ENCODE measurements at regions not wholly inside any gene's neighbourhood (a gene's known extent, or its start where the extent isn't known, plus 50 kb on each side); places are given as distances from the start of the nearest gene placed in this dataset.

- no peak overlapping the region for H2BK120ac ChIP-seq (ENCODE audit: low read depth, low read length)
- H3K4me3 ChIP-seq (ENCODE audit: low read length), result no peak overlapping the region
- H3K9ac ChIP-seq (ENCODE audit: low read length), result no peak overlapping the region
- no peak overlapping the region for H3K27ac ChIP-seq (ENCODE audit: low read depth, low read length)
- no peak overlapping the region for H2BK5ac ChIP-seq (ENCODE audit: low read length)
- no peak overlapping the region for H2BK15ac ChIP-seq (replicated peaks; ENCODE audit: low read depth)
- H3K56ac ChIP-seq (ENCODE audit: low read length), result no peak overlapping the region
- no peaks in the 10 kb centered on the region for H3K79me1 ChIP-seq (ENCODE audit: low read length)
- H3K23ac ChIP-seq (ENCODE audit: low read length), result no peak overlapping the region
- no peaks in the 10 kb centered on the region for H3K27me3 ChIP-seq (ENCODE audit: insufficient read depth, low read length, poor library complexity)
- H3K79me2 ChIP-seq (ENCODE audit: control insufficient read depth, insufficient read depth, low read length), result no peaks in the 10 kb centered on the region
- no CpG with 5 or more reads among the region's 3 CpGs for WGBS (ENCODE audit: extremely low coverage, insufficient coverage, low lambda C conversion rate)
- no peaks in the 10 kb centered on the region for H3K4me1 ChIP-seq (ENCODE audit: control insufficient read depth, low read depth, low read length)
- no peak overlapping the region for H3K4ac ChIP-seq (ENCODE audit: low read depth, low read length)
- H4K5ac ChIP-seq (ENCODE audit: low read length), result no peak overlapping the region
- no peak overlapping the region for H3K18ac ChIP-seq (ENCODE audit: low read length)
- no peak overlapping the region for H3K4me2 ChIP-seq (ENCODE audit: low read length)
- H4K8ac ChIP-seq (ENCODE audit: low read depth, low read length), result no peak overlapping the region
- no peaks in the 10 kb centered on the region for H3K36me3 ChIP-seq (ENCODE audit: control insufficient read depth, insufficient read depth, low read length)
- H2AK5ac ChIP-seq (ENCODE audit: low read length), result no peak overlapping the region
- DNase-seq, result no peak
Measured at GRCh38 chr6:125516644-125517043, 214.9 kb upstream of the HDDC2 start.

DNA sequence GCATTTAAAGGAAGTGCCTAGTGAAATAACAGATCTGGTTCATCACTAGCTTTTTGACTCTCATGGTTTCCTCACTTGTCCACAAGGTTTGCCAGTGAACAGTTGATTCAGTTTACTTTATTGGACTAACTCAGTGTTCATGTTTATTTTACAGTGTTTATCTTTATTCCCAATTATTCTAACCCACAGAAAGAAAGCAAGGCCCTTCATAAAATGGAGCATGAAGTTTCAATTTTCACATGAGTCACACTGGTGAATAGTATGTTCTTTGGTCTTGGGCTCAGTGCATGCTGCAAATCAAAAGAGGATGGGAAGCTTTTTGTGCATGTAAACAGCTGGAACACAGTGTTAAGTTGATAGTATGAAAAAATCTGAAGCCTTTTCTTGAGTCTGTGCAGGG, 217.6 kb upstream of the HDDC2 start:
- Histone ChIP-seq H3K4me2 (ENCODE audit: low read length) (no peak overlapping the region), H3K79me1 (ENCODE audit: low read length) (no peaks in the 10 kb centered on the region), H3K18ac (ENCODE audit: low read length) (no peak overlapping the region), H3K56ac (ENCODE audit: low read length) (no peak overlapping the region), H3K27ac (ENCODE audit: low read depth, low read length) (no peak overlapping the region), H3K4ac (ENCODE audit: low read depth, low read length) (no peak overlapping the region), H3K4me3 (ENCODE audit: low read length) (no peak overlapping the region), H2BK5ac (ENCODE audit: low read length) (no peak overlapping the region), H2BK15ac (replicated peaks; ENCODE audit: low read depth) (no peak overlapping the region), H3K23ac (ENCODE audit: low read length) (no peak overlapping the region), H3K4me1 (ENCODE audit: control insufficient read depth, low read depth, low read length) (no peaks in the 10 kb centered on the region), H2AK5ac (ENCODE audit: low read length) (no peak overlapping the region), H3K27me3 (ENCODE audit: insufficient read depth, low read length, poor library complexity) (no peaks in the 10 kb centered on the region), H3K36me3 (ENCODE audit: control insufficient read depth, insufficient read depth, low read length) (no peaks in the 10 kb centered on the region), H3K79me2 (ENCODE audit: control insufficient read depth, insufficient read depth, low read length) (no peaks in the 10 kb centered on the region), H4K5ac (ENCODE audit: low read length) (no peak overlapping the region), H3K9ac (ENCODE audit: low read length) (no peak overlapping the region), H2BK120ac (ENCODE audit: low read depth, low read length) (no peak overlapping the region), H4K8ac (ENCODE audit: low read depth, low read length) (no peak overlapping the region)
- no peak for DNase-seq

- Histone ChIP-seq H2AK5ac (ENCODE audit: low read length) (no peak overlapping the region), H3K27ac (ENCODE audit: low read depth, low read length) (no peak overlapping the region), H4K5ac (ENCODE audit: low read length) (no peak overlapping the region), H3K27me3 (ENCODE audit: insufficient read depth, low read length, poor library complexity) (no peaks in the 10 kb centered on the region), H2BK5ac (ENCODE audit: low read length) (no peak overlapping the region), H3K4me3 (ENCODE audit: low read length) (no peak overlapping the region), H3K4me2 (ENCODE audit: low read length) (no peak overlapping the region), H2BK120ac (ENCODE audit: low read depth, low read length) (no peak overlapping the region), H2BK15ac (replicated peaks; ENCODE audit: low read depth) (no peak overlapping the region), H3K18ac (ENCODE audit: low read length) (no peak overlapping the region), H3K56ac (ENCODE audit: low read length) (no peak overlapping the region), H3K4ac (ENCODE audit: low read depth, low read length) (no peak overlapping the region), H3K9ac (ENCODE audit: low read length) (no peak overlapping the region), H4K8ac (ENCODE audit: low read depth, low read length) (no peak overlapping the region), H3K23ac (ENCODE audit: low read length) (no peak overlapping the region), H3K79me1 (ENCODE audit: low read length) (no peaks in the 10 kb centered on the region), H3K4me1 (ENCODE audit: control insufficient read depth, low read depth, low read length) (peaks cover 13% of the 10 kb centered on the region), H3K79me2 (ENCODE audit: control insufficient read depth, insufficient read depth, low read length) (no peaks in the 10 kb centered on the region), H3K36me3 (ENCODE audit: control insufficient read depth, insufficient read depth, low read length) (no peaks in the 10 kb centered on the region)
- WGBS (ENCODE audit: extremely low coverage, insufficient coverage, low lambda C conversion rate), result no CpG with 5 or more reads among the region's 2 CpGs
- DNase-seq, result no peak
Measured at GRCh38 chr6:125524356-125524755, 222.6 kb upstream of the HDDC2 start.

GRCh38 chr6:125526007-125526720, 223.3 kb upstream of the HEY2 start:
- no peaks in the 10 kb centered on the region for H3K79me2 ChIP-seq (ENCODE audit: control insufficient read depth, insufficient read depth, low read length)
- peak overlapping the region; percentile 64 for H2BK15ac ChIP-seq (replicated peaks; ENCODE audit: low read depth)
- no peak overlapping the region for H3K18ac ChIP-seq (ENCODE audit: low read length)
- H2BK5ac ChIP-seq (ENCODE audit: low read length), result no peak overlapping the region
- H4K5ac ChIP-seq (ENCODE audit: low read length), result no peak overlapping the region
- H3K4me2 ChIP-seq (ENCODE audit: low read length), result no peak overlapping the region
- no peak overlapping the region for H2BK120ac ChIP-seq (ENCODE audit: low read depth, low read length)
- H3K27ac ChIP-seq (ENCODE audit: low read depth, low read length), result no peak overlapping the region
- H3K4me1 ChIP-seq (ENCODE audit: control insufficient read depth, low read depth, low read length), result peaks cover 13% of the 10 kb centered on the region
- no peak overlapping the region for H2AK5ac ChIP-seq (ENCODE audit: low read length)
- no peak overlapping the region for H3K56ac ChIP-seq (ENCODE audit: low read length)
- no peaks in the 10 kb centered on the region for H3K79me1 ChIP-seq (ENCODE audit: low read length)
- no CpG with 5 or more reads among the region's 1 CpG for WGBS (ENCODE audit: extremely low coverage, insufficient coverage, low lambda C conversion rate)
- DNase-seq, result no peak
- no peak overlapping the region for H4K8ac ChIP-seq (ENCODE audit: low read depth, low read length)
- no peak overlapping the region for H3K9ac ChIP-seq (ENCODE audit: low read length)
- no peaks in the 10 kb centered on the region for H3K27me3 ChIP-seq (ENCODE audit: insufficient read depth, low read length, poor library complexity)
- no peak overlapping the region for H3K23ac ChIP-seq (ENCODE audit: low read length)
- no peaks in the 10 kb centered on the region for H3K36me3 ChIP-seq (ENCODE audit: control insufficient read depth, insufficient read depth, low read length)
- H3K4me3 ChIP-seq (ENCODE audit: low read length), result no peak overlapping the region
- H3K4ac ChIP-seq (ENCODE audit: low read depth, low read length), result no peak overlapping the region

DNA sequence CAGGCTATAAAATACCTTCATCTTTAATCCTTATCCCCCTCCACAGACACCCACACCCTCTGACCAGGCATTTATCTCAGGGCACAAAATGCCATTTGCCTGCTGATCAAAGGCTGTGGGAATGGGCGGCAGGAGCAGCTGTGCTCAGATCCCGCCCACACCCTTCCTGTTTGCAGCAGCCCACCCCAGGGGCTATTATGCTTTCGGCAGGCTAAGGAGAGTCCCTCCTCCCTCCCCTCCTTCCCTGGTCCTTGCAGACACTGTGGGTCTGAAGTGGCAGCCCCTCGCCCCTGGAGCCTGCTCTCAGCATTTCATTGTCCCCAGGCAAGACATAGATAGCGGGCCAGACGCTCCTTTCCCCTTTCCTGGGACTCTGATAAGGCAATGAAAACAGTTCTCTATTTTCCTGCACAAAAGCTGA, 220.8 kb upstream of the HEY2 start:
- H4K8ac ChIP-seq (ENCODE audit: low read depth, low read length), result no peak overlapping the region
- no peak overlapping the region for H3K4me3 ChIP-seq (ENCODE audit: low read length)
- H3K27ac ChIP-seq (ENCODE audit: low read depth, low read length), result peak overlapping the region; percentile 20
- no peak overlapping the region for H2AK5ac ChIP-seq (ENCODE audit: low read length)
- no CpG with 5 or more reads among the region's 6 CpGs for WGBS (ENCODE audit: extremely low coverage, insufficient coverage, low lambda C conversion rate)
- H3K36me3 ChIP-seq (ENCODE audit: control insufficient read depth, insufficient read depth, low read length), result no peaks in the 10 kb centered on the region
- H3K4me2 ChIP-seq (ENCODE audit: low read length), result no peak overlapping the region
- no peak overlapping the region for H2BK120ac ChIP-seq (ENCODE audit: low read depth, low read length)
- H3K4me1 ChIP-seq (ENCODE audit: control insufficient read depth, low read depth, low read length), result peaks cover 14% of the 10 kb centered on the region
- H2BK15ac ChIP-seq (replicated peaks; ENCODE audit: low read depth), result no peak overlapping the region
- no peak overlapping the region for H3K4ac ChIP-seq (ENCODE audit: low read depth, low read length)
- peak; percentile 97 for DNase-seq
- peak overlapping the region; percentile 10 for H3K9ac ChIP-seq (ENCODE audit: low read length)
- H3K79me1 ChIP-seq (ENCODE audit: low read length), result no peaks in the 10 kb centered on the region
- H2BK5ac ChIP-seq (ENCODE audit: low read length), result peak overlapping the region; percentile 80
- no peak overlapping the region for H3K23ac ChIP-seq (ENCODE audit: low read length)
- H4K5ac ChIP-seq (ENCODE audit: low read length), result peak overlapping the region; percentile 17
- no peak overlapping the region for H3K18ac ChIP-seq (ENCODE audit: low read length)
- H3K79me2 ChIP-seq (ENCODE audit: control insufficient read depth, insufficient read depth, low read length), result no peaks in the 10 kb centered on the region
- peak overlapping the region; percentile 66 for H3K56ac ChIP-seq (ENCODE audit: low read length)
- H3K27me3 ChIP-seq (ENCODE audit: insufficient read depth, low read length, poor library complexity), result no peaks in the 10 kb centered on the region

DNA sequence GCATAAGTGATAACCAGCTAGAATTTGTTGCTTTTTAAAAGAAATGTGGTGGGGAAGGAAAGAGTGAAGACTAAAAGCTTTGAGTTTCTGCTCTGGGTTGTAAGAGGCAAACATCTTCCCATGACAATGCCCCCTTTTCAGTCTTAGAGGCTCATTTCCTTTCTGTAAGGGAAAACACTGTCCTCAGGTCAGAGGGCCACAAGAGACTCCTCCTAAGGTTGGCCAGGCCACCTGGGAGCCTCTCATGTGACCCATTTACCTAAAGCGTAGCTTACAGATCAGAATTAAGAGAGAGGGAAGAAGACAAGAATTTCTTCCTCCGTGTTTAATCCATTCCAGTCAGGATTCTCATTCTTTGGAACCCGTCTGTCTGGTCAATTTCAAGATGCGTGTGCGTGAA, 220.4 kb upstream of the HEY2 start:
- Histone ChIP-seq H3K4me3 (ENCODE audit: low read length) (no peak overlapping the region), H4K5ac (ENCODE audit: low read length) (peak overlapping the region; percentile 59), H2BK5ac (ENCODE audit: low read length) (peak overlapping the region; percentile 17), H3K27me3 (ENCODE audit: insufficient read depth, low read length, poor library complexity) (no peaks in the 10 kb centered on the region), H3K9ac (ENCODE audit: low read length) (peak overlapping the region; percentile 25), H3K56ac (ENCODE audit: low read length) (peak overlapping the region; percentile 66), H2BK120ac (ENCODE audit: low read depth, low read length) (peak overlapping the region; percentile 29), H2BK15ac (replicated peaks; ENCODE audit: low read depth) (no peak overlapping the region), H3K4me2 (ENCODE audit: low read length) (no peak overlapping the region), H3K27ac (ENCODE audit: low read depth, low read length) (peak overlapping the region; percentile 20), H3K79me2 (ENCODE audit: control insufficient read depth, insufficient read depth, low read length) (no peaks in the 10 kb centered on the region), H2AK5ac (ENCODE audit: low read length) (no peak overlapping the region), H3K36me3 (ENCODE audit: control insufficient read depth, insufficient read depth, low read length) (no peaks in the 10 kb centered on the region), H3K79me1 (ENCODE audit: low read length) (no peaks in the 10 kb centered on the region), H3K18ac (ENCODE audit: low read length) (peak overlapping the region; percentile 78), H3K4me1 (ENCODE audit: control insufficient read depth, low read depth, low read length) (peaks cover 15% of the 10 kb centered on the region), H3K4ac (ENCODE audit: low read depth, low read length) (peak overlapping the region; percentile 76), H4K8ac (ENCODE audit: low read depth, low read length) (no peak overlapping the region), H3K23ac (ENCODE audit: low read length) (no peak overlapping the region)
- DNase-seq, result no peak
- WGBS (ENCODE audit: extremely low coverage, insufficient coverage, low lambda C conversion rate), result no CpG with 5 or more reads among the region's 5 CpGs
